HG03342 (cell line): ENCODE measurements at regions not wholly inside any gene's neighbourhood (a gene's known extent, or its start where the extent isn't known, plus 50 kb on each side); places are given as distances from the start of the nearest gene placed in this dataset.
"Not testable (repeated sequence)": the region's sequence is repeated elsewhere in the genome, so short reads cannot be mapped to it uniquely, and the experiment has no call there.

Experiments
- ATAC-seq: cut with Tn5 transposase; IDR thresholded peaks from one replicate; pipeline ENCODE4 v1.9.1; 2021; ENCODE audit warnings: mild to moderate bottlenecking, moderate library complexity; ENCODE audit not compliant: unreplicated experiment

DNA sequence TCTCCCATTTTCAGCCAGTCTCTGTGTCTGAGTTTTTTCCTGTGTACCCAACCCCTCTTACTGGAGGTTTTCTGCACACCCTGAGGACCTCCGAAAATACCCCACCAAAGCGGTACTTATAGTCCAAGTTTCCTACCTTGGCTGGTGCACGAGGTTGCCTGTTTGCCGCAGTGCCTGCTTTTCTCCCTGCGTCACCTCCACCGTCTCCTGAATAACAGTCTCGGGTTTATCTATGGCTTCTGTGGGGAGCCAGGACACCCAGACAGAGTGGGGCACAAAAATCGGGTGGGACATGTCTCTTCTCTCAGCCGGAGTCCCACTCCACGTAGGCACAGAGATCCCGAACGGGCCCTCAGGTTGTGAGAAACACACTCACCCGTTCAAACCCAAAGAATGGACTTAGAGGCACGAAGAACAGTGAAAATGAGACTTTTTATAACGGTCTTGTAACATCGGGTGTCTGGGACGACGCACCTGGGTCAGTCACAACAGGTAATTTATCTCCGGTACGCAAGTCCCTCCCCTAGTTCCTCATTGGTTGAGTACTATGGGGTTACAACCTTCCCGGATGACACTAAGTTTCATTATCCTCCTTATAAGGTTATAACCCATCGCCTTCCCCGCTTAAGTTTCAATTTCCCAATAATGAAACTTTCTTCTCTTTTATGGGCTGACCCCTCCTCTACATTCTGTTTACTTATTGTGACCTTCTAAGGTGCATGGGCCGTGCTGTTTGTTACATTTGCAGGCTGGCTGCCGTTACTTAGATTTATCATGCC lies 970.2 kb upstream of the COX7C start:
- no peak for ATAC-seq

DNA sequence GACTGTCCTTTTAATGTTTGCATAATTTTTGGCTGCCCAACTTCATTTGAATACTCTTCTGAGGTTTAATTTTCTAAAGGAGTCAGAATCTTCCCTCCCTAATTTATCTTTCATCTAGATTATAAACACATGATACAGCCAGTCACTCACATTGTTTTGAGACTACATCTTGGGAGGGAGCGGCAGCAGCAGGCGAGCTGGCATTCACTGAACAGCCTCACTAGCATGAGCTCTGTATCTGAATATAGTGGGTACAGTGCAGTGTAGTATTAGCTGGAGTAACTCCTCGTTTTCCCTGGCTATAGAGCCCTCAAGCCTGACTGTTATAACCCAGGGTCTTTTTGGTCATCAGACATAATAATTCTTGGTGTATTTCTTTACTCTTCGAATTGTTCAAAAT lies 969.2 kb upstream of the COX7C start:
- no peak for ATAC-seq

DNA sequence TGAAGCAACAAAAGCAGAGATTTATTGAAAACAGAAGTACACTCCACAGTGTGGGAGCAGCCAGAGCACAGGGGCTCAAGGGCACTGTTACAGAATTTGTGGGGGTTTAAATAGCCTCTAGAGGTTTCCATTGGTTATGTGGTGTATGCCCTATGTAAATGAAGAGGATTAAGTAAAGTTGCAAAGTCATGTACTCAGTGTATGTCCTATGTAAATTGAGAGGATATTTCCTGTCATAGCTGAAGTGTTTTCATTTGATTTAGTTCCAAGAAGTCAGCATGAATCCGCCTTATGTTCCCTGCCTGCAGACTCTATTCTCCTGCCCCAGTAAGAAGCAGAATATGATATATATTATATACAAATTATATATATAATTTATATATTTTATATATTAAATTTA lies 966.0 kb upstream of the COX7C start:
- no peak for ATAC-seq

DNA sequence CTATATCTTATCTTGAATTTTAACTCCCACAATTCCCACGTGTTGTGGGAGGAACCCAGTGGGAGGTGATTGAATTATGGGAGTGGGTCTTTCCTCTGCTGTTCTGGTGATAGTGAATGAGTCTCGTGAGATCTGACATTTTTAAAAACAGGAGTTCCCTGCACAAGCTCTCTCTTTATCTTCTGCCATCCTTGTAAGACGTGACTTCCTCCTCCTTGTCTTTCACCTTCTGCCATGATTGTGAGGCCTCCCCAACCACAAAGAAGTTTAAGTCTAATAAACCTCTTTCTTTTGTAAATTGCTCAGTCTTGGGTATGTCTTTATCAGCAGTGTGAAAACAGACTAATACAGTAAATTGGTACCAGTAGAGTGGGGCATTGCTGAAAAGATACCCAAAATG lies 963.6 kb upstream of the COX7C start:
- not testable (repeated sequence) for ATAC-seq

DNA sequence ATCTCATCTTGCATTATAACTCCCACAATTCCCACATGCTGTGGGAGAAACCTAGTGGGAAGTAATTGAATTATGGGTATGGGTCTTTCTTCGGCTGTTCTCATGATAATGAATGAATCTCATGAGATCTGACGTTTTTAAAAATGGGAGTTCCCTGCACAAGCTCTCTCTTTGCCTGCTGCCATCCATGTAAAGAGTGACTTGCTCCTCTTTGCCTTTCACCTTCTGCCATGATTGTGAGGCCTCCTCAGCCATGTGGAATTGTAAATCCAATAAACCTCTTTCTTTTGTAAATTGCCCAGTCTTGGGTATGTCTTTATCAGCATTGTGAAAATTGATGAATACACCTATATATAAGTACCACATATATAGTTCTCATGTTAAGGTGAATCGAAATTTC lies 961.7 kb upstream of the COX7C start:
- ATAC-seq, result no peak

DNA sequence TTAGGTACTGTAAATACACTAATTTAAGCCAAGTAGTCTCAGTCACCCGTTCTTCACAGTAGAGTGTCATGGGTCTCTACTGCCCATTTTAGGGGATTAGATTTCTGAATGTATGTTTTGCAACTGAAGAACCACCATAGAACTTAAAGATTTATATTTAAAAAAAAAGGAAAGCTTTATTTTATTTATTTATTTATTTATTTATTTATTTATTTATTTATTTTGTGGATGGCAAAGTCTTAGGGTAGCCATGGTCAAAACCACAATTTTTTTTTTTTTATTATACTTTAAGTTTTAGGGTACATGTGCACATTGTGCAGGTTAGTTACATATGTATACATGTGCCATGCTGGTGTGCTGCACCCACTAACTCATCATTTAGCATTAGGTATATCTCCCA lies 960.4 kb upstream of the COX7C start:
- not testable (repeated sequence) for ATAC-seq

DNA sequence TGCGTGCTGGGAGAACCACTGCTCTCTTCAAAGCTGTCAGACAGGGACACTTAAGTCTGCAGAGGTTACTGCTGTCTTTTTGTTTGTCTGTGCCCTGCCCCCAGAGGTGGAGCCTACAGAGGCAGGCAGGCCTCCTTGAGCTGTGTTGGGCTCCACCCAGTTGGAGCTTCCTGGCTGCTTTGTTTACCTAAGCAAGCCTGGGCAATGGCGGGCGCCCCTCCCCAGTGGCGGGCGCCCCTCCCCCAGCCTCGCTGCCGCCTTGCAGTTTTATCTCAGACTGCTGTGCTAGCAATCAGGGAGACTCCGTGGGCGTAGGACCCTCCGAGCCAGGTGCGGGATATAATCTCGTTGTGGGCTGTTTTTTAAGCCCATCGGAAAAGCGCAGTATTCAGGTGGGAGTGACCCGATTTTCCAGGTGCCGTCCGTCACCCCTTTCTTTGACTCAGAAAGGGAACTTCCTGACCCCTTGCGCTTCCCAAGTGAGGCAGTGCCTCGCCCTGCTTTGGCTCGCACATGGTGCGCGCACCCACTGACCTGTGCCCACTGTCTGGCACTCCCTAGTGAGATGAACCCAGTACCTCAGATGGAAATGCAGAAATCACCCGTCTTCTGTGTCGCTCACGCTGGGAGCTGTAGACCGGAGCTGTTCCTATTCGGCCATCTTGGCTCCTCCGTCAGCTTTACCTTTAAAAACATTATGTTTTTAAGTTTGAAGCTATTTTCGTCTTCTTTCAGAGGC lies 954.6 kb upstream of the COX7C start:
- ATAC-seq, result not testable (repeated sequence)

DNA sequence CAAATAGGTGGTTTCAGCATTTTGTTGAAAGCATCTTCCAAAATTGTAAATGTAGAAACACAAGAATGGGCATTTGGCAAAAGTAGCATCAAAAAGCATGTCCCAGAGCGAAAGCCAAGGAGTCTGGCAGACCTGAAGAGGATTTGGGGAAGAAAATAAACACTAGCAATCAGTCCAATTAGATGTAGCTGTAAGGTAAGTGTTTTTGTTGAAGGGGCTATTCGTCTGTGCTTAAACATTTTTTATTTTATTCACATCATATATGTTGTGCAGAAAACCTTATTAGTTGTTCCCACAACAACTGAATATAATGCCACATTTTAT lies 954.1 kb upstream of the COX7C start:
- ATAC-seq, result no peak

DNA sequence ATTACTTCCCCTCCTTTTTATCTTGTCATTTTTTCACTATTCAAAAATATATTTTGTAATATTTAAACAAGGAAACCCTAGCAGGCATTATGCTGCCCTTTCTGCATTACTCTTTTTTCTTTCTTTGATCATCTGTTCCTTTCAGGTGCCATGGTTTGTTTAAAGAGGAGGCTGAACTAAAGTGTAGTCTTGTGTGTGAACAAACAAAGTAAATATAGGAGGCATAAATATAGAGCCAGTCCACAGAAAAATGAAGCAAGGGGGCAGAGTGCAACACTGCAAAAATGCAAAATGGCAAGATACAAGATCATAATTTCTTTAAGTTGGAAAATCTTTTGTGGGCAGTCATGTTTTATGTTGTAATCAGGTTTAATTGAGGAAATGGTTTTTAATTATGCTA lies 947.3 kb upstream of the COX7C start:
- ATAC-seq, result no peak

DNA sequence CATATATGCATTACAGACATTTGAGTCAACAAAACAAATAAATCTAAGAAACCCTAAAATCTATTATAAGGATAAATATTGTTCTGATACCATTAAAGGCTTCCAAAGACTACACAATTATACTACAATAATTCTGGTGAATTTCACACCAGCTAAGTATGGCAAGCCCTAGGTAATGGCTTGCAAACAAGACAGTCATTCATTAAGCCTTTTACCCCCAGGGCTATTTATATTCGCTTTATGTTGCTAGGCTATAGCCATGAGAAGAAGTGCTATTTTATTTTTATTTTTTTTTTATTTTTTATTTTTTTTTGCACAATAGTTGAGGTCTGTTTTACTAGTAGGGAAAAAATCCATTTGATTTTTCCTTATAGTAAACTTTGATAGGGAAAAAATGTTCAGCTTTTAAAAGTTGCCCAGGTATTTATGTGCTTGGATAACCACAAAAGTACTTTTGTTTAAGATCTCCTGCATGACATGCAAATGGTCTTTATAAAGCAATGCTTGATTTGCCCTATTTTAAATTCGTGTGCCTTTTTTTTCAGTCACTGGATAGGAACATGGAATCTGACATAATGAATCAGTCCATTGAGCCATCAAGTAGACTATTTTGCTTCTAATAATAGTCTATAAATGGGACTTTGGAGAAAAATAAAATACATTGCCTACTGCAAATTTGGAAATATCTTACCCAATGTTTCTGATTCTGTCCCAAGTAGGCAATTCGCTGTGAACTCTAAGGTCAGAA lies 946.3 kb upstream of the COX7C start:
- no peak for ATAC-seq

DNA sequence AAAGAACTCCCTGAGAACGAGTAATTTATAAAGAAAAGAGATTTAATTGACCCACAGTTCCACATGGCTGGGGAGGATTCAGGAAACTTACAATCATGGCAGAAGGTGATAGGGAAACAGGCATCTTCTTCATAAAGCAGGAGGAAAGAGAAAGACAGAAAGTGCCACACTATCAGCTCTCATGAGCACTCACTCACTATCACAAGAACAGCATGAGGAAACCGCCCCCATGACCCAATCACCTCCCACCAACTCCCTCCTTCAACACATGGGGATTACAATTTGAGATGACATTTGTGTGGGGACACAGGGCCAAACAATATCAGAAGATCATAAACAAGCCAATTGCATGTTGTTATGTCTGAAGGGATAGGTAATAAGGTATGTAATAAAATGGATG lies 935.9 kb upstream of the COX7C start:
- ATAC-seq, result no peak

DNA sequence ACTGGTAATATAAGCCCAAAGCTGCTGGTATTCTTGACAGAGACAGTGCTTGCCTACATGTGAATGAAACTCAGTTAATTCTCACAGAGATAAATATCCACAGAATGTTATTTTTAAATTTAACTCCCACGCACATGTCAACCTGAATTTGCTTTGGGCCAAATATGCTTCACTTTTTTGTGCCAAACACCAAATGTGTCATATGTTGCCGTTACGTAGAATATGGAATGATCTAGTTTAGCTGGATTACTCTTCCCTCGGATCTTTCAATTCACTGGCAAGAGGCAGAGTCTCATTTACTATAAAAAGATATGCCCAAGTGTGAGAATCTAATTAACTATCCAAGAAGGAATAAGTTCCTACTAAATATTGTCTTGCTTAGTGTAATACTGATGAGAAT lies 933.4 kb upstream of the COX7C start:
- ATAC-seq, result no peak

DNA sequence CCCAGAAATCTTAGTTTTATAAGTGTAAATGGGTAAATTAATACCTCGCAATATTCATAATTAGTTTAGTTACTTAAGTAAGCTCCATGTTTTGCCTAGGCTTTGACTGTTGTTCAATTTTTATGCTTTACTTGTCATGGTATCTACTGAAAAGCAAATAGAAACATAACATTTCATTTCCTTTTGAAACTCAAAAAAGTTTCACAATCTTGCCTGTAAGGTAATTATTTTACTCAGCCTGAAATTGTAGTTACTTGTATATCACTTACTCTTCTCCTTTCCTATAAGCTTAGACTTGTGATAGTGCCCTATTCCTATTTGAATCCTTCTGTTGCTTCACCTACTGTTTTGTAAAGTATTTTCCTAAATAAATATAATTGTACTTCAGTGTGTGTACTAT lies 914.4 kb upstream of the COX7C start:
- ATAC-seq, result no peak

DNA sequence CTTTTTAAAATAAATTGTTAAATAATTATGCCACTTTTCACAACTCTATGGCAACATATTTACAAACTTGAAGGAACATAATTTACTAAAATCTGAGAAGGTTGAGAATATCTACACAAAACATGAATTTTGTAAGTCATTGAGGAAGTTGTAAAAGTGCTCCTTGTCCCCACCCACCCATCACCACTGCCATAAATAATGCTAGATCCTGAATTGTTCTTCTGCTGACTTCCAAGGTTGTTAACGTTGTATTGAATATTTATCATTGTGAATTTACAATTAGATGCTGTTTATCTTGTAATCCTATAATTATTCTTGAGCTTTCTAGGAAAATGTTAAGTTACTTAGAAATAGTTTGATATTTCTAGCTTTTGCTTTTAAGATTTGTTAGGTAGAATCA lies 908.0 kb upstream of the COX7C start:
- ATAC-seq, result no peak

DNA sequence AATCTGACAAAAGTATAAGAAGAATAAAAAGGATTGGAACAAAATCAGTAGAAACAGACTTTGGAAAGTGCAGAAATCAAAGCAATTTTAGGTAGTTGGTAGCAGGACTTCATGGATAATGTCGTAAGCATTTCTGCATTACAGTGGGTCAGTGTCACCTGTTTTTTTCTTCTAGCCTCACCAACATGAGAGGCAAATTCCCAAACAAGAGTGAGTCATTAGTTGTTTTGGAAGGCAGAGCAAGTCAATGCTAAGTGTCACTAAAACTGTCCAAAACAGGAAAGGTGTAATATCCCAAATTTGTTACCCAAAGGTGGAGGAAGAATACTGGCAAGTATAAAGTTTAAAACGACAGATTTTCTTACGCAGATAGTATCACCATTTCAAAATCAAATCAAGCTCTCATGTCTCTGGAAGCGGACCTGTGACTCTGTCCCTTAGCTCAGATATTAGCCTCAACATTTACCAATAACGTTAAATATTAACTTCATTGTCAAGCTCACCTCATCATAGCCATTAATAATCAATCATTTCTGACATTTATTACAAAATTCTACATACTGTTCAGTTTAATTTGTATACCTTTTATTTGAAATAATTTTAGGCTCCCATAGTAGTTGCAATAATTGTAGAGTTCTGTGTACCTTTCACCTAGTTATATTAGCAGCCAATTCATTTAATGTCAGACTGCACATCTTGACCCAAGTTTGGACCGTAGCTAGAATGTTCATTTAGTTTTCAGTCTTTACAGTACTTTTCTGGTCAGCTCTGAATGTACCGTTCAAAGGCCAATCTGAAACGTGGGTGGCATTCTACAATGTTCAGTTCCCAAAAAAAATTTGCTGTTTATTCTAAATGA lies 901.2 kb upstream of the COX7C start:
- ATAC-seq, result no peak

DNA sequence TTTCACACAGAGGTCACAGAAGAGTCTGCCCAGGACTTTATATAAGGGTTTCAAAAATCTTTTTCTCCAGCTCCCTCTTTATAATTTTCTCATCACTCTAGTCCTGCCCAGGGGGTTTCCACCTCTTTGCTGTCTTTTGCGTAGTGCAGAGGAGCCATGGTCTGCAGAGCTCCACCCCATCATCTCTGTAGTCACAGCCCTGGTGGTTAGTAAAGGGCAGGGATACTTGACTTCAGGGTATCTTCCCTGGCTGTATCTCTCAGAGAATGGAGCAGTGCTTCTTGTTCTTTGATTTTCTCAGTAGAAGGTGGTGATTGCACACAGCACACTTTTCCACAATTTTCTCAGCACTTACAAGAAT lies 900.6 kb upstream of the COX7C start:
- ATAC-seq, result no peak

DNA sequence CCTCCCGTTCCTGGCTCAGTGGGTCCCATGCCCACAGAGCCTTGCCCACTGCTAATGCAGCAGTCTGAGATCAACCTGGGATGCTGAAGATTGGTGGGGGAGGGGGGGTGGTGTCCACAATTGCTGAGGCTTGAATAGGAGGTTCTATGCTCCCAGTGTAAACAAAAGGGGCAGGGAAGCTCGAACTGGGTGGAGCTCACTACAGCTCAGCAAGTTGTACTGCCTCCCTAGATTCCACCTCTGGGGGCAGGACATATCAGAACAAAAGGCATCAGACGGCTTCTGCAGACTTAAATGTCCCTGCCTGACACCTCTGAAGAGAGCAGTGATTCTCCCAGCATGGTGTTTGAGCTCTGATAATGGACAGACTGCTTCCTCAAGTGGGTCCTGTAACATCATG lies 885.6 kb upstream of the COX7C start:
- no peak for ATAC-seq

DNA sequence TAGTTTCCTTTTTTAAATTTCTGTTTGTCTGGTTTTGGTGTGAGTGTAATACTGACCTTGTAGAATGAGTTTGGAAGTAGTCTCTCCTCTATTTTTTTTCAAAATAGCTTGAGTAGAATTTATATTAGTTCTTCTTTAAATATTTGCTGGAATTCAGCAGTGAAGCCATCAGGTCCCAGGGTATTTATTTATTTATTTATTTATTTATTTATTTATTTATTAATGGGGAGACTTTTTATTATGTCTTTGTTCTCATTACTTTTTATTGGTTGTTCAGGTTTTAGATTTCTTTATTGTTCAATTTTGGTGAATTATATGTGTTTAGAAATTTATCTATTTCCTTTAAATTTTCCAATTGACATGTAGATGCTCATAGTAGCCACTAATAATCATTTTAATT lies 875.8 kb upstream of the COX7C start:
- no peak for ATAC-seq

DNA sequence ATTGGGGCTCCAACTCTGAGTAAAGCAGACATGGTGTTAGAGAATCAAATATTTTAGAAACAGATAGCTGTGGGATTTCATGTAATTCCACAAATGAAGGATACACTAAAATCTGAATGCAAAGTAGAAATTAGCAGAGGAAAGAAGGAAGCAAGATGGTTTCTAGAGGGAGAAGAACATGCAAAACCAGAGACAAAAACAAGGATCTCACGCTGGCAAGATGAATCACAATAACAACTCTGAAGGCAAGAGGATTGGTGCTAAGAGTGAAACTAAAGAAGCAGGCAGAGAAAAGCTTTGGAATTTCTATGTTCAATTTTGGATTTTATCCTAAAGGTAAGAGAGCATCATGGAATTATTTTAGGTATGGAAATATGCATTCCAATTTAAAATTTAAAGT lies 857.2 kb upstream of the COX7C start:
- ATAC-seq, result no peak

DNA sequence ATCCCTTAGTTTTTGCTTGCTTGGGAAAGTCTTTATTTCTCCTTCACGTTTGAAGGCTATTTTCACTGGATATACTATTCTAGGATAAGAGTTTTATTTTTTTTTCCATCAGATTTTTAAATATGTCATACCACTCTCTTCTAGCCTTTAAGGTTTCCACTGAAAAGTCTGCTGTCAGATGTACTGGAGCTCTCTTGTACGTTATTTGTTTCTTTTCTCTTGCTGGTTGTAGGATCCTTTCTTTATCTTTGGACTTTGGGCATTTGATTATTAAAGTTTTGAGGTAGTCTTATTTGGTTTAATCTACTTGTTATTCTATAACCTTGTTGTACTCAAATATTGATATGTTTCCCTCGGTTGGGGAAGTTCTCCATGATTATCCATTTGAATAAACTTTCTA lies 848.4 kb upstream of the COX7C start:
- ATAC-seq, result no peak

DNA sequence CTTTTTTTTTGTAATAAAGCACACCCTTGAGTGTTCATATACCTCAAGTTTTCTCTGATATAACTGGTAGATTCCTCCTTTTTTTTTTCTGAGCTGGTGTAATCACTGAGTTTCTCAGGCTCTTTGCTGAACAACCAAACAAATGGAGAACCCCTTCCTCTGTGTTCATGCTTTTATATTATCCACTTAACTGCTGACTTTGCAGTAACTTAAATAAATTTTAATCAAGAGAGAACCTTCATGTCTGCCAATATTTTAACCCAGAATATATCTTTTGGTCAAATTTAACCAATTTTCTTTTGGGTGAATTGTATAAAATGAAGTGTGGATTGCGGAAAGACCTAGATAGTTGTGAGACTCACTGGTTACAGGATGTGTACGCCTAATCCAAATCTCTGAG lies 833.0 kb upstream of the COX7C start:
- ATAC-seq, result no peak
